ENCODE measurements at regions not wholly inside any gene's neighbourhood (a gene's known extent, or its start where the extent isn't known, plus 50 kb on each side); places are given as distances from the start of the nearest gene placed in this dataset.

- H3K9me3 ChIP-seq (ENCODE audit: low read length) = no peaks in the 10 kb centered on the region
- H3K9me2 ChIP-seq (replicated peaks; ENCODE audit: low read length) = no peaks in the 10 kb centered on the region
- H3K27me3 ChIP-seq (ENCODE audit: low read length) = no peaks in the 10 kb centered on the region
- H2AFZ ChIP-seq (ENCODE audit: low read length) = no peak overlapping the region
- intact Hi-C loops (cut with micrococcal nuclease) = no loop called here
- no peaks in the 10 kb centered on the region for H3K36me3 ChIP-seq (ENCODE audit: low read depth, low read length)
- no peak overlapping the region for H3K9ac ChIP-seq (ENCODE audit: low read length)
- ATAC-seq = no peak
- H3K4me2 ChIP-seq (ENCODE audit: low read length) = no peak overlapping the region
- no peak for TF ChIP-seq EZH2 (IDR thresholded peaks at IDR 0.05; ENCODE audit: low read length, unreplicated experiment)
- no peak for TF ChIP-seq CTCF (conservative IDR thresholded peaks at IDR 0.05; ENCODE audit: low read depth, low read length)
- TF ChIP-seq EZH2phosphoT487 (IDR thresholded peaks at IDR 0.05; ENCODE audit: borderline replicate concordance, low read length) = no peak
- no peaks in the 10 kb centered on the region for H4K20me1 ChIP-seq (ENCODE audit: low read length)
- H3K4me1 ChIP-seq (ENCODE audit: insufficient read depth, low read length) = 0 out of 2 replicates have a peak, but pooled peaks cover 4% of the 10 kb centered on the region
- no TSS peak for BruUV-seq (replicated peaks)
- H3K79me2 ChIP-seq (ENCODE audit: low read length) = no peaks in the 10 kb centered on the region
- DNase-seq = no peak
- H3K27ac ChIP-seq (ENCODE audit: low read length) = no peak overlapping the region
- H3K4me3 ChIP-seq (ENCODE audit: low read length) = no peak overlapping the region
- ChIA-PET POLR2A (ENCODE audit: unreplicated experiment) (no interaction called here), CTCF (no interaction called here)
- no peaks in the 10 kb centered on the region for H3F3A ChIP-seq (ENCODE audit: low read length, unreplicated experiment)
These were observed 171.3 kb downstream of the ANKRD60 start for GRCh38 chr20:58056921-58057686.

DNA sequence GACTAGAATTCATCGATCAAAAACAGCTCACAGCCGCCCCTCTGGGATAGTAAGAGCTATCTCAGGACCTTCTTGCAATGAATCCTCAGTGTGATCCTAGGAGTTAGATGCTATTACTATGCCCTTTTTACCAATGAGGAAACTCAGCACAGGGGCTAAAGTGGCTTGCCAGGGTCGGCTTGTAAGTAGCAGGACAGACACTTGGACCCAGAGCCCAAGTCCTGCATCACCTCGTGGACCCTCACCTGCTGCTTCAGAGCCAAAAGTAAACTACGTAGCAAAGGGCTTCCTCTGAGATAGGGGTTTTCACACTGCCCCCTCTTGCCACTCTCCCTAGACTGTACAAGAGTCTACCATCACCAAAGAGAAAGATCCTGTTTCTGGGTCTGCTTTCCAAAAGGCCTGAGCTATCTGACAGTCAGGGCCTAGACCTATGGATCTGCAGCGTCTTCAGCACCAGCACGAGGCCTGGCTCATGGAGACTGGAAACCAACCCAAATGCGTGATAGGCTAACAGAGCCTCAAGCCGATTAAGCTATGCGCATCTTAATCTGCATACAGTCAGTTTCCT is 172.3 kb downstream of the ANKRD60 start:
- intact Hi-C loops (cut with micrococcal nuclease) = no loop called here
- BruUV-seq (replicated peaks) = no TSS peak
- 0 out of 2 replicates have a peak, but pooled peaks cover 4% of the 10 kb centered on the region for H3K4me1 ChIP-seq (ENCODE audit: insufficient read depth, low read length)

More for the DNA sequence above, 172.3 kb downstream of the ANKRD60 start:
- H3K4me3 ChIP-seq (ENCODE audit: low read length) = no peak overlapping the region
- H3K27me3 ChIP-seq (ENCODE audit: low read length) = no peaks in the 10 kb centered on the region
- no peak overlapping the region for H3K9ac ChIP-seq (ENCODE audit: low read length)
- H2AFZ ChIP-seq (ENCODE audit: low read length) = no peak overlapping the region
- H3K9me2 ChIP-seq (replicated peaks; ENCODE audit: low read length) = no peaks in the 10 kb centered on the region
- no peaks in the 10 kb centered on the region for H4K20me1 ChIP-seq (ENCODE audit: low read length)
- TF ChIP-seq EZH2phosphoT487 (IDR thresholded peaks at IDR 0.05; ENCODE audit: borderline replicate concordance, low read length) (no peak), EZH2 (IDR thresholded peaks at IDR 0.05; ENCODE audit: low read length, unreplicated experiment) (no peak), CTCF (conservative IDR thresholded peaks at IDR 0.05; ENCODE audit: low read depth, low read length) (no peak)
- H3K36me3 ChIP-seq (ENCODE audit: low read depth, low read length) = no peaks in the 10 kb centered on the region
- DNase-seq (no peak), ATAC-seq (no peak)
- POLR2A ChIA-PET (ENCODE audit: unreplicated experiment) = no interaction called here
- no peaks in the 10 kb centered on the region for H3K9me3 ChIP-seq (ENCODE audit: low read length)
- no peaks in the 10 kb centered on the region for H3K79me2 ChIP-seq (ENCODE audit: low read length)
- H3F3A ChIP-seq (ENCODE audit: low read length, unreplicated experiment) = no peaks in the 10 kb centered on the region
- no peak overlapping the region for H3K27ac ChIP-seq (ENCODE audit: low read length)
- CTCF ChIA-PET = no interaction called here
- no peak overlapping the region for H3K4me2 ChIP-seq (ENCODE audit: low read length)
